Caki2 (cell line): ENCODE measurements at regions not wholly inside any gene's neighbourhood (a gene's known extent, or its start where the extent isn't known, plus 50 kb on each side); places are given as distances from the start of the nearest gene placed in this dataset.

Experiments used
- DNase-seq: peaks from one replicate; pipeline ENCODE4 v3.0.0-alpha.2; 2015; ENCODE audit warnings: low read depth
- in situ Hi-C: cut with HindIII; loops from 2 replicates; pipeline ENCODE4 v1.10.0; 2016; ENCODE audit warnings: low sequenced_read_pairs, low pct_unique_long_range_greater_than_20kb, mixed read lengths

DNA sequence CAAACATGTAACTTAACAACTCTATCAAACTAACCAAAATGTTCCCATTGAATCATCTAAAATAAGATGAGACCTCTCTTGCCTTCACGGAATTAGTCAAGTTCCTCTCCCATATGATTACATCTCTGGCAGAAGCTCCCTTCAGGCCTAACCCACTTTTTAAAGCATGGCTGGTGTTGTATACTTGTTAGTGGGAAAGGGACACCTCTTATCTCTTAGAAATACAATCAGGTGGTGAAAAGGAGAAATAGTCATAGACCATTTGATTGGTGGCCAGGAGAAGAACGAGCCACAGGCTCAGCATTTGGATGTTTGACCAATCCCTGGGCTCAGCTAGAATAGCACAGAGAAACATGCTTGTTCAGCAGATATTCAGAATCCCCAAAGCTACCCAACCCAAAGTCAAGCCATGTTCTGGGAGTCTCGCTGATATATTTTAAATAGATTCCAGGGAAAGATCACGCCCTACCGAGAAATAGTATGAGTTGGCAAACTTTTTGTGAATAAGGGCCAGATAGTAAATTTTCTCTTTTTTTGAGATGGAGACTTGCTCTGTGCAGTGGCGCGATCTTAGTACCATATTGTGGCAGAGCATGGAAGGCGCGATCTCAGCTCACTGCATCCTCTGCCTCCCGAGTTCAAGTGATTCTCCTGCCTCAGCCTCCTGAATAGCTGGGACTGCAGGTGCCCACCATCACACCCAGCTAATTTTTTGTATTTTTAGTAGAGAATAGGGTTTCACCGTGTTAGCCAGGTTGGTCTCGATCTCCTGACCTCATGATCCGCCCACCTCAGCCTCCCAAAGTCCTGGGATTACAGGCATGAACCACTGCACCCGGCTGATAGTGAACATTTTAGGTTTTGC lies 126.3 kb upstream of the MYLIP start:
- in situ Hi-C loops, result no loop called here
- DNase-seq, result no peak

DNA sequence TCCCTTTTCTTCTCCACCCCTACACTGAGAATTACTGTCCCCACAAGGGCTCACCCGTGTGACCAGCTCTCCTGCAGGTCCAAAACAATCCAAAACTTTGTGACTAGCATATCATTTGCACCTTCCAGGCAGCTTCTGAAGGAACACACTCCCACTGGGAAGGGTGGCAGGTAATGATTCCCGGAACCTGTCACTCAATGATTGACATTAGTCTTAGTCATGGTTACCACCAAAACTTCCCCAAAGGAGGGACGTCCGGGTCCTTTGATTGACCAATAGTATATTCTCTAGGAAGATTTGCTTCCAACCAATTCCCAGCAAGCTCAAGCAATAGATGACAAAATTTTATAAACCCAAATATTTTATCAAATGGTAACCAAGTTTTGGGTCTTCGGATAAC lies 127.7 kb upstream of the MYLIP start:
- in situ Hi-C loops, result no loop called here
- no peak for DNase-seq

DNA sequence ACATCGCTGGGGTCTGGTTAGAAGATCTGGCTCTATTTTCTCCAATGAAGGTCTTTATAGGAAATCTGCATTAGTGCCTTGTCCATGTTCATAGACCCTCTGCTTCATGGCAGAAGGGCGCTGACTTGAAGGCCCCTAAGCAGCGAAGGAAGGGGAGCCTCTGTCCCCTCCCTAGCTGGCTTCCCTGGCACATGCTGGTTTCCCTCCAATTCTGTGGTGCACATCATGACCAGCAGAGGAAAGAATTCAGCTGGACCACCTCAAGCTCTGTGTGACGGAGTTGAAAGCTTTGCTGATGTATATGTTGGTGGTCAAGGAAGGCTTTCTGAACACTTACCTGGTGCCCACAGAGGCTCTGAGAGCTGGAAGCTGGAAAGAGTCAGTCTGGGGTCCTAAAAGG lies 129.7 kb upstream of the MYLIP start:
- DNase-seq, result no peak
- in situ Hi-C loops, result no loop called here

DNA sequence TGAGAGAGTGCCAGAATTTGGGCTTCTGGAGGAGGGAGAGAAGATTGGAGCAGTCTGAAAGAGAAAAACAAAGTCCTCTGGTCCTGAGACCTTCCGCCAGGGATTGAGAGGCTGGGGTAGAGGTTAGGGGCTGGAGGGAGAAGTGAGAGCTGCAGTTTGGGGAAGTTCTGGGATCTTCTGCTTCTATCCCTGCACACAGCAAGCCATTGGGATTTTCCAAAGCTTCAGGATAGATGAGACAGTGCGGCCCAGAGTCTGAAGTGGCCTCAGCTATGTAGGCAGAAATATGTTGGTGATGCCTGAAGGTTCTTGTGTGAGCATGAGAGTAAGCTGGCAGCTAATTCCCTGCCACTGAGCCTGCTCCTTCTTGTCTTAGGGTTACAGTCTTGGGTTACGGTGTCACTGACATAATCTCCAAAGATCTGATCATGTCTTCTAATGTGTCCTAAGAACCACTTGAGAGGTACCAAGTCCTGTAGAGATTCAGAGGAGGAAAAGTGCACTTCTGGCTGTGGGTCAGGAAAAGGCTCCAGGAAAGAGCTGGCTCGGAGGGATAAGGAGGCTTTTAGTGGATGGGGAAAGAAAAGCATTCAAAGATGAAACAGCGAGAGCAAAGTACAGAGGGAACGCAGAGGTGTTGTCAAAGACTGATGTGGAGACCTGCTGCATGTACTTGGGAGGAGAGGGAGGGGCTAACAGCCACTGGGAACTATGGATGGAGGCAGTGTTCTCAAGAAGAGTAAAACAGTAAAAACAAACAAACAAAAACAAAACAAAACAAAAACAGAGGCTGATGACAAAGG lies 131.1 kb upstream of the MYLIP start:
- no peak for DNase-seq
- in situ Hi-C loops, result no loop called here

DNA sequence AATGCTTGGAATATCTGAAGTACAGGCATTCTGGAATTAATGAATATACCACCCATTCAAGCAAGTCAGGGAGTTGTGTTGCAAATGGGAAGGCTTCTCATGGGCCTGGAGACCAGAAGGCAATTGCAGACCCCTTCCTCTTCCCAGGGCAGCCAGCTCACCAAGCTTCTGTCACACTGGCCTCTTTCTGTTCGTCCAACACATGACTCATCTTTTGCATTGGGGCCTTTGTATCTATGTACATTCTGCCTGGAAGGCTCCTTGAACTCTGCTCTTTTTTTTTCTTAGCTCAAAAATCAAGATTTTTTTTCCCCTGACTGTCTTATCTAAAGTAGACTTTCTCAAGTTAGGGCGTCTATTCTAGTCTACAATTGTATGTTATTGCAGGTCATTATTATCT lies 132.9 kb upstream of the MYLIP start:
- no peak for DNase-seq
- in situ Hi-C loops, result no loop called here

DNA sequence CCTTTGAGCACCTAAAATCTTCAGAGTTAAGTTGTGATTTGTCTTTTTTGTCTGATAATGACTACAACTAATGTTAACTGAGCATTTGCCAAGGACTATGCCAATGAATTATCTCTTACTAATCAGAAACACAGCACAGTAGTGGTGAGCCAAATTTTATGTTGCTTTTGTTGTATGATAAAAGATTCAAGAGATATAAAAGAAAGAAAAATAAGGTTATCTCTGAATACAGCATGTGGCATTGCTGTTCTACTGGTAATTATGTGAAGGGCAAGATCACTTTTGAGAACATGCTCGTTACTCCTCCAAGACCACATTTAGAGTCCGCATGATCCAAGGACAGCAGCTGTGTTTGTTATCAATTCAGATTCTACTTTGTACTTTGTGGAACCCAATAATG lies 133.4 kb upstream of the MYLIP start:
- in situ Hi-C loops, result no loop called here
- DNase-seq, result no peak

DNA sequence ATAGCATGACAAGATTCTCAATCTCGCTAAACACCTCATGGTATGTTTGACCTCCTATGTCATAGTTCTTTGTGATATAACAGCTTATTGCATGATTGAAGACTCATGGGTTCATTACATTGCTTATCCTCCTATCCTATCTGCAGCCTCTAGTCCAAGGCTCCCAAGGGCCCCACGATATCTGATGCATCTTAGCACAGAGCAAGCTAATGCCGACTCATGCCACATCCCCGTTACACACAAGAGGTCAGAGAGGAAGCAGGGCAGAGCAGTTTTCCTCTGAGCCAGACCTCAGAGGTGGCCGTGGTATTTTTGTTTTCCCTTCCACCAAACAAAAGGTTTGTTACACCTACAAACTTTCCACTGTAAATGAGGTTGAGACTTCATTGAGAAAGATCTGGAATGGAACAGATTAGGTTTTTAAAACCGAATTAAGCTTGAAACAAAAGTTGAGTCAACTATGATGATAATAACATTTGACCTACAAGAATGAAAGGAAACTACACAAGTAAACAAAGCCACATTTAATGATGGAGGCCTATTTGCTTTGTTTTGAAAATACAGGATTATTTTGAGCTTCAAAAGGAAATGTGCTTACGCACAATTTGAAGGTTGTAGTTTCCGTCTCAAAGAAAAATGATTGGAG lies 133.9 kb upstream of the MYLIP start:
- in situ Hi-C loops, result no loop called here
- no peak for DNase-seq

DNA sequence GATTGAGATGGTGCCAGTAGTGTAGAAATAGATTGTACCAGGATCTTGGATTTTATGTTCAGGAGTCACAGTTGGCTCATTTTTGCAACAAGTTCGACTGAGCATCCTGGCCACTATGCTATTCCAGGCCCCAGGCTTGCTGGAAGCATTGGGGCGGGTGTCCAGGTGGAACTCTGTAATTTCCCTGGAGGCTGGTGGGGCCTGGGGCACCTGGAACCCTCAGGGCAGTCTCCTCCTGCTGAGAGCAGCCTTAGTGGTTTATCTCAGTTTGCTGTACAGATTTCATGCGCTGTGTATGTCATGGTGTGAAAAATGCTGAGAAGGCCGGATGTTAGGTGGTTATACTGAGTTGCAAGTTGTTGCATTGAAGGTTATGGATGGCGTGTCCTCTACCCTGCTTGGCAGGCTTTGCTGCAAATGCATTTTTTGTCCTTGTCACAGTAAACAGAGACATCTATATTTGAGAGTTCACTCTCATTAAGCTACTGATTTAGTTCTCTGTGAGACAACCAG lies 135.1 kb upstream of the MYLIP start:
- in situ Hi-C loops, result no loop called here

DNA sequence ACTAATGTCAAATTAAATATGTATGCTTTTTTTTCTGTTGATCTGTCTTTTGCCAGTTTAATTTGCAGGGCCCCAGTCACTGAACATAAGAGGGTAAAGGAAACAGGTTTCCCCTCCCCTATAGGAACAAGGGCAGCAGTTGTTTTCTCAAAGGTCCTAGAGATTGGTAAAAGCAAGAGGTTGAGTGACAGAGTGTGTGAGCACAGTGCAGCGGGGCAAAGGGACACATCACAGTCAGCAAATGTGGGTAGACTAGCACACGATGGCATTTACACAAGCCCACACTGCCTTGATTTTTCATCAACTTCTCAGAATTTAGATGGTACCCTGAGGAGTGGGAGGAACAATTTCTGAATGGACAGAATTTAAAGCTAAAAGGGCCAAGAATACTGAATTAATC lies 138.7 kb upstream of the MYLIP start:
- DNase-seq, result no peak
- in situ Hi-C loops, result no loop called here

More for the DNA sequence above, 135.1 kb upstream of the MYLIP start:
- no peak for DNase-seq

DNA sequence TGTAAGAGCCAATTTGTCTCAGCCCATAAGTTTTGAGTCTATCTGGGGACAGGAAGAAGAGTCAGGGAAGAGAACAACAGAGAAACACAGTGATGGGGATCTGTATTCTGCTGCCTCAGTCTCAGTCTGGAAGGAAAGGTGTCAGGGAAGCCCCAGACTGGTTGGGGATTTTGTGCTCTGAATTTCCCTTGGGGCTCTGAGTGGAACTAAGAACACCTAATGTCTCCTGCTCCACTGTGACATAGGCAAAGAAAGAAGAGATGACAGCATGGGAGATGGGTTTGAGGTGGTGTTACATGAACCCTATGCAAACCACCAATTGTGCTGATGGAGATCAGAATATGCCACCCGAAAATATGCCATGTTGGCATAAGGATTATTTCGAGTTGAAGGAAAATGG lies 139.5 kb upstream of the MYLIP start:
- in situ Hi-C loops, result no loop called here
- DNase-seq, result no peak

DNA sequence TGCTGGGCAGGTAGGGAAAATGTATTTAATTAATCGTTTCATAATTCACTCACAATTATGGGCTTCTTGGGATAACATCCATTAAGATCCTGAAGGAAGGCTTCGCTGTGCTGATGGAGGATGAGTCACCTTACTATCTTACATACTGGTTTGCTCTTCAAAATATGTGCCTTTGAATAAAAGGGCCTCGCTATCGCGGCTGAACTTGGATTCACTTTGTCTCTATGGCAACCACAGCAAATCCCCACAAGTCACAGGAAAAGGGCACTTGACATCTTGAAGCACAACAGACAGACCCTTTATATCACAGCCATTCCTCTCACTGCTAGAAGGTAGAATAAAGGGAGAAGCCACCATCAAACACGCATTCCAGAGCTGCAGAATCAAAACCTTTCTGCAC lies 141.3 kb upstream of the MYLIP start:
- DNase-seq, result no peak
- in situ Hi-C loops, result no loop called here

DNA sequence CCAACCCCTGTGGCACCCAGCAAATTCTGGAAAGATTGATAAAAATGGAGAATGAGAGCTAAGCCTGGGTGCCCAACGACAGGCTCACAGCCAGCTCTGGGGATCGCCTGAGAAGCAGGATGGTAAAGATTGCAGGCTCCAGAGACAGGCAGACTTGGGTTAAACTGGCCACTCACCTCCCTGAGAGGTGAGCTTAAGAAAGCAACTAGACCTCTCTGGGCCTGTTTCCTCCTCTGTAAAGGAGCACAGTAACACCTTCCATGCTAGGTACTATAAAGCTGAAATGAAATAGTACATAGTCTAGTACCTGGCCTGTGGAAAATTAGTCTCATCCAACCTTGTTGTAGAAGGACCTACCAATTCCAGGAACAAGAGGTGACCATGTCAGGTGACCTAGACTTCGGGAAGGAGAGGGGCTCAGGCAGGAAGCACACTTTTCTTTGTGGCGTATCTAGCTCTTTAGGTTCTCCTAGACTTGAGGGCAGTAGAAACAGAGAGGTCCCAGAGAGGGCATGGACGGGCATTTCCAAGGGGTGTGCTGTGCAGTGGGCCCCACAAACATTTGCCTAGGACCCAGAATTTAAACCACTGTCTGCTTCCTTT lies 142.8 kb upstream of the MYLIP start:
- no peak for DNase-seq
- in situ Hi-C loops, result no loop called here

DNA sequence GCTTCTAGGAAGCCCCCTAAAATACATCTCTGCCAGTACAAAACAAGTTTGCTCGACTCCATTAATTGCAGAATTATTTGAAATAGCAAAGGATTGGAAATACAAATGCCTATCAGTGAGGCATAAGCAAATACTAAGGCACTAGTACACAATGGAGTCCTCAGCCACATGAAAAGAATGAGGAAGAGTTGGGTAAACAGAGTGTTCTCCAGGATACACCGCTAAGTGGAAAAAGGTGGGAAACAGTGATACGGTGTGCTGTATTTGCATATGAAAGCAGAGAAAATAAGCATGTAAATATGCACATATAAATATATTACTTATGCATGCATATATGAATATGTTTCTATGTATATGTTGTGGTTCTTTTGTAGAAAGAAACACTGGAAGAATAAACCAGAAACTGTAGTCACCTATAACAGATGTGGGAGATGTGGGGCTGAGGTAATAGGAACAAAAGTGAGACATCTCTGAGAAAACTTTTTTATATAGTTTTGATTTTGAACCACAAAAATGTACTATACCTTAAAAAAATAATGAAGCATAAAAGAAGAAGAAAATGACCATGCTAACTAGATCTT lies 143.4 kb upstream of the MYLIP start:
- in situ Hi-C loops, result no loop called here
- no peak for DNase-seq

DNA sequence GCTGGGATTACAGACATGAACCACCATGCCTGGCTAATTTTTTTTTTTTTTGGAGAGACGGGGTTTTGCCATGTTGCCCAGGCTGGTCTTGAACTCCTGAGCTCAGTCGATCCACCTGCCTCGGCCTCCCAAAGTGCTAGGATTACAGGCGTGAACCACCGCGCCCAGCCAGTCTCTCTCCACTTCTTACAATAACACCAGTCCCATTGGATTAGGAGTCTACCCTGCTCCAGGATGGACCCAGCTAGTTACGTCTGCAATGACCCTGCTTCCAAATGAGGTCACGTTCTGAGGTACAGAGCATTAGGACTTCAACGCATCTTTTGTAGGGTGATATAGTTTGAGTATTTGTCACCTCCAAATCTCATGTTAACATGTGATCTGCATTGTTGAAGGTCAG lies 146.9 kb upstream of the MYLIP start:
- in situ Hi-C loops, result no loop called here
- DNase-seq, result no peak

DNA sequence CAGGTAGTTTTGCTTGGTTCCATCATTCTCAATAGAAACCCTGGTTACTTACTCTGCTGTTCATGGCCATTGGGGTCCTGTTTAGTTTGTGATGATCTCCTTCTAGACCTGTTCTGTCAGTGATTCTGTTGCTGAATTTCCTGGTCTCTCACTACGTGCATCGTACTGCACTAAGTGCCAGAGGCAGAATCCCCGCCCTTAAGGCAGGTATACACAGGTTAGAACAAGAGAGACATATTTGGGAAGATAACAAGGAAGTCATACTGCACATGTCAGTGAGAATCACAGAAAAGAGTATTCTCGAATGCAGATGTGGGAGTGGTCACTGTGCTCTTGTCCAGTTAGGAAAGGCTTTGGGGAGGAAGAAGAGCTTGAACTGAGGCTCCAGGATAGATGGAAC lies 148.1 kb upstream of the MYLIP start:
- in situ Hi-C loops, result no loop called here
- no peak for DNase-seq

DNA sequence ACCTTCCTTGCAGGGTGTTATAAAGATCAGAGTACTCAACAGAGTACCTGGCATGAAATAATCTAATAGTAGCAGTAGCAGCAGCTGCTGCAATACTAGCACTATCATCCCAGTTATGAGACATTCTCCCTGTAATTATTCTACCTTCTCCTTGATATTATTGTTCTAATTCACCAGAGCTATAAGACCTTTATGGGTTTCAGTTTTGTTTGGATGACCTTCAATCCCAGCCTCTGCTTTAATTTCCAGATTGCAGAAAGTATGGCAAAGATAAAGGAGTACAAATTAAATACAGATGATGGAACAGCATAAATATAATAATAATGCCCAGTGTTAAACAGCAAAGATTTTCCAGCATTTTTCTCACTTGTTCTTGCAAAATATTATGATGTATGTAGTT lies 150.5 kb upstream of the MYLIP start:
- in situ Hi-C loops, result no loop called here

DNA sequence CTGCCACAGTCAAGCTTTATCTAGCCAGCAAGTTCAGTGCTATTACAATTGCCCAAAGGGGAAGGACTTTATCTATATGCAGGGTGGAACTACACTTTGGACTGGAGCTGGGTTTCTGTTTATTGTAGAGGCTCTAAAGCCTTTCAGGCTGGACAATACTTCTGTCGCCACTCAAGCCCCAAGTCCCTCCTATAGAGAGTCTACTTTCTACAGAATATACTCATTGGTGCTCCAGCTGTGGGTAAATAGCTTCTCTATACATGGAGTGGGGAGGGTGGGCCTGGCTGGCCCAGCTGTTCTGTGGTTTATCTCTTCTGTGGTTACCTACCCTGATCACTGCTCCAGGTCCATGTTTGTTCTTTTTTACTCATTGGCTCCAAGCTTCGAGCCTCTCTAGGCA lies 151.8 kb upstream of the MYLIP start:
- in situ Hi-C loops, result no loop called here
- DNase-seq, result no peak

More for the DNA sequence above, 150.5 kb upstream of the MYLIP start:
- no peak for DNase-seq

DNA sequence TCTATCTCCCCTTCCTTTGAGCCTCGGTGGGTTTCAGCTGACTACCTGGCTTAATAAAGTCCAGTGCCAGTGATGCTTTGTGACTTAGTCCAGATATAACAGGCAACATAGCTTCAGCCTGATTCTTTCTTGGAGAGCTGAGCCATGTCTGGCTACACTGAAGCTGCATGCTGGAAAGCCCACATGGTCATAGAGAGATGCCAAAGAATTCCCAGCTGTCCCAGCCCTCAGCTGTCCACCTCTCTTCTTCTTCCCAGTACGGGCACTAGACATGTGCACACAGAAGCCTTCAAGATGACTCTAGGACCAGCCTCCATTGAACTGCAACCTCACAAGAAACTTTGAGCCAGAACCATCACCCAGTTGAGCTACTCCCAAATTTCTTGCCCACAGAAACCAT lies 154.1 kb upstream of the MYLIP start:
- in situ Hi-C loops, result no loop called here

More for the DNA sequence above, 154.1 kb upstream of the MYLIP start:
- no peak for DNase-seq
